ENCODE measurements at regions not wholly inside any gene's neighbourhood (a gene's known extent, or its start where the extent isn't known, plus 50 kb on each side); places are given as distances from the start of the nearest gene placed in this dataset.

GRCh38 chr6:22045261-22045912 lies 251.4 kb downstream of the PRL start:
- no peak for DNase-seq (ENCODE audit: low read depth)
- TF ChIP-seq CTCF (IDR thresholded peaks at IDR 0.05; ENCODE audit: insufficient read depth, low read length): no peak
- H3K4me3 ChIP-seq (ENCODE audit: low read depth, low read length): no peak overlapping the region

- DNase-seq (ENCODE audit: low read depth): no peak
Observed at GRCh38 chr6:22049002-22049401, 247.8 kb downstream of the PRL start.

GRCh38 chr6:22053391-22053997 lies 243.3 kb downstream of the PRL start:
- no peak overlapping the region for H3K4me3 ChIP-seq (ENCODE audit: low read depth, low read length)
- DNase-seq (ENCODE audit: low read depth): no peak
- TF ChIP-seq CTCF (IDR thresholded peaks at IDR 0.05; ENCODE audit: insufficient read depth, low read length): no peak

More at GRCh38 chr6:22049002-22049401, 247.8 kb downstream of the PRL start:
- H3K4me3 ChIP-seq (ENCODE audit: low read depth, low read length): no peak overlapping the region
- no peak for TF ChIP-seq CTCF (IDR thresholded peaks at IDR 0.05; ENCODE audit: insufficient read depth, low read length)

GRCh38 chr6:22056398-22056797 lies 240.4 kb downstream of the PRL start:
- TF ChIP-seq CTCF (IDR thresholded peaks at IDR 0.05; ENCODE audit: insufficient read depth, low read length): no peak
- no peak for DNase-seq (ENCODE audit: low read depth)
- H3K4me3 ChIP-seq (ENCODE audit: low read depth, low read length): no peak overlapping the region

- no peak overlapping the region for H3K4me3 ChIP-seq (ENCODE audit: low read depth, low read length)
- no peak for TF ChIP-seq CTCF (IDR thresholded peaks at IDR 0.05; ENCODE audit: insufficient read depth, low read length)
- DNase-seq (ENCODE audit: low read depth): no peak
Observed at GRCh38 chr6:22057962-22058361, 238.9 kb downstream of the PRL start.

GRCh38 chr6:22059126-22059525 lies 237.7 kb downstream of the PRL start:
- TF ChIP-seq CTCF (IDR thresholded peaks at IDR 0.05; ENCODE audit: insufficient read depth, low read length): no peak
- H3K4me3 ChIP-seq (ENCODE audit: low read depth, low read length): no peak overlapping the region
- no peak for DNase-seq (ENCODE audit: low read depth)
